GM19240 (cell line): ENCODE measurements at regions not wholly inside any gene's neighbourhood (a gene's known extent, or its start where the extent isn't known, plus 50 kb on each side); places are given as distances from the start of the nearest gene placed in this dataset.
A peak's percentile ranks its signal among the peaks of the same experiment; 100 is the strongest.

Experiments
- DNase-seq: peaks from one replicate; pipeline ENCODE4 v3.0.0; 2011; ENCODE audit warnings: low spot score; ENCODE audit not compliant: insufficient read length

DNA sequence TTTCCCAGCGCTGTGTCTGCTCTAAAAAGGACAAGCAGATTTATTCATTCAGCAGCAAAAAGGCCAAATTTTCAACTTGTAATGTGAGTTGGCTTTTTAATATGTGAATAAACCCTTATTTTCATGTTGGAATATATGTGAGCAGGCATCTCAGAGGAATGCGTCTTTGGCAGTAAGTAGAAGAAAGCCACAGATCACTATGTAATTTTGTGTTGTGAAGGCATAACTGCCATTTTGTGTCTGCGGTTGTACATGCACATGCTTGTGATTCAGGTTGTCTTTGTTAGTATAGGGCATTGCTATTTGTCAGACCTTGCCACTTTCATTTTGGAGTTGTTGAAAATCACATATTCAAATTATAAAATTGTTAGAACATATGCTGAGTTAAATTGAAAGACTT lies 398.8 kb upstream of the RGS6 start:
- DNase-seq: no peak

DNA sequence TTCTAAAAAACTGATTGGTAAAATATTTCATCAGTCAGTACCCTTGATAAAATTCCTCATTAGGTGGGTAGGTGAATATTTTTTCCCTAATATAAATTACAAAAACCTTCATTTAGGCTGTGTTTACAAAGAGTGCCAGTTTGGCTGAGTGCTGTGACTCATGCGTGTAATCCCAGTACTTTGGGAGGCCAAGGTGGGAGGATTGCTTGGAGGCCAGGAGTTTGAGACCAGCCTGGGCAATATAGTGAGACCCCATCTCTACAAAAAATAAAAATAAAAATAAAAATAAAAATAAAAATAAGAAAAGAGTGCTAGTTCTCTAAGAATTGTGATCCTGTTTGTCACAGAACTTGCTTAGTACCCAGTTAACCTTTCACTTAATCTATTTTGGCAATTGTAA lies 398.4 kb upstream of the RGS6 start:
- no peak for DNase-seq

DNA sequence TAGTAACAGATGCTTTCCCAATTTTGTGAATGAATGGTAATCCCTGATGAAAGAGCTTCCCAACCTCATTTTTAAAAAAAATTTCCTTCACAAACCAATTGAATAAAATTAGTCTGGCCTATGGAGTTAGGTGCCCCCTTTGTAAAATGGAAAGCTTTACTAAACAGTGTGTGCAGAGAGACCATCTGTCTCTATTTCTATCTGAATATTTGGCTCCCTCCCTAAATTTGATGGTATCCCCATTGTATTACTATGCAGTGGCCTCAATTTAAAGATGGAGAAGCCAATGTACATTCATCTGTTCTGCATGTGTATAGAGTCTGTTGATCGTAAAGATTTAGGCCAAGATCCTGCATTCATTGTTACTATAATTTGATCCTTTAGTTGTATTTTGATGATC lies 397.7 kb upstream of the RGS6 start:
- no peak for DNase-seq

DNA sequence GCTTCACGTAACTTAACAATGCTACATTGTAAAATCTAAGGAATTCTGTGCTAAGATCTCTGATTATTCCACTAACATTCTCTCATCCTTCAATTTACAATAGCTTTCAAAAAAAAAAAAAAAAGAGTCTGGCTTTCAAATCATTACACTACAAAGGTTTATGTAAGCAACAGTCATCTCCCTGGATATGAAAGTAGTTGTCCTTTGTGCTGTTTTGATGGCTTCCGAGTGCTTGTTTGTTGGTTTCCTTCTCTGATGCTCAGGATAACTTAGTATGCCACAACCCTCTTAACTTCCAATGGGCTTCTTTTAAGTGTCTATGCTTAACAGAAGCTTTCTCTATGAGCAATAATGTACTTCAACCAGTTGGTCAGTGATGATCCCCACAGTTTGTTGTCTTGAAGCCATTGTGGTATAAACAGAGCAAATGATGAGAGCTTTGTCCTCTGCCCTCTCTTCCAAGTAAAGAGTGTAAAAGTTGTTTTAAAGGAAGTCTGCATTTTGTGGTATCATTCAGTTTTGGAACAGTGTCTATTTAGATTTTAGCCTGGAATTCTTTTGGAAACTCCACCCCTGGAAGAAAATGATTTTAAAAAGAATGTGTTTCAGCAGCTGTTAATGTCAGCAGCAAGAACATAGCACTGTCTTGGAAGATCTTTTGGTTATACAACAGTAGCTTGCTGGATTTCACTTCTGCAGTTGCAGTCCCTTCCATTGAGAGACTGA lies 396.1 kb upstream of the RGS6 start:
- no peak for DNase-seq

DNA sequence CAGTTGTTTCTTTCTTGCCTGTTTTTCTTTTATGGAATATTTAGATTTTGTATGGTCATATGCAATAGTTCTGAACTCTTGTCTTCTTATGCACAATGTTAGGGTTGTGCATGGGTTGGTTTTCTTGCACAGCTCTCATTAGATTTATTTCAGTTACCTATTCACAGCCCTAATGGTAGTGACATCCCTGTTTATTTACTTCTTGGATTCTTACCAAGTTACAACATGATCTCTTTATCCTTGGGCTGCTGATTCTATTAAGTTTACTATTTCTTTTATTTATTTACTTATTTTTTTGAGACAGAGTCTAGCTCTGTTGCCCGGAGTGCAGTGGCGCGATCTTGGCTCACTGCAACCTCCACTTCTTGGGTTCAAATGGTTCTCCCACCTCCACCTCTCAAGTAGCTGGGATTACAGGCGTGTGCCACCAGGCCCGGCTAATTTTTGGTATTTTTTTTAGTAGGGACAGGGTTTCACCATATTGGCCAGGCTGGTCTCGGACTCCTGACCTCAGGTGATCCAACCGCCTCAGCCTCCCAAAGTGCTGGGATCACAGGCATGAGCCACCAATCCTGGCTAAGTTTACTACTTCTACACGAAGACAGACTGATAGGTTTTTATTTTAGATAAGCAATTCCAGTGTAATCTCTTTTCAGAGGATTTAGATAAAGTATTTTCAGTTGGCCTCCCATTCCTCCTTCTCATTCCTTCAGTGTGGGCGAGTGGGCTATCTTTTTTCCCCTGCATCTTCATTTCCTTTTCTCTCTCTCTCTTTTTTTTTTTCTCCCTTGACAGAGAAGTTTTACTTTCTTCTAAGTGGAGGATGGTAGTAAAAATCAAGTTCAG lies 395.1 kb upstream of the RGS6 start:
- no peak for DNase-seq

DNA sequence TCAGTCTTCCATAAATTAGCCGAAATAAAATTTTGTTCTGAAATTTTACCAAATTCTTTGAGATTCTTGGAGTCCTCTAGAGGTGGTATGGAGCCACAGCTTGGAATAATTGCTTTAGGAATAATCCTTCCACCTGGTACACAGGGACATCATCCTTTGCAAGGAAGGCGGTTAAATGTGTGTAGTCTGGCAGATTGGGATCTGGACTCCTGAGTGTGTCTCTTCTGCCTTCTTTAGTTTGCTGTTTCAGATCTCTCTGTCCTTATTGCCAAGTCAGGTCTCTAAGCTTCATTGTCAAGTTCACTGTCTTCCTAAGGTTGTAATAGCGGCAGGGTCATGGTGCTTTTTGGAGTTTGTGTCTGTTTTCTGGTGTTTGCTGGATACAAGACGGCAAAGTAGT lies 393.9 kb upstream of the RGS6 start:
- DNase-seq: no peak

DNA sequence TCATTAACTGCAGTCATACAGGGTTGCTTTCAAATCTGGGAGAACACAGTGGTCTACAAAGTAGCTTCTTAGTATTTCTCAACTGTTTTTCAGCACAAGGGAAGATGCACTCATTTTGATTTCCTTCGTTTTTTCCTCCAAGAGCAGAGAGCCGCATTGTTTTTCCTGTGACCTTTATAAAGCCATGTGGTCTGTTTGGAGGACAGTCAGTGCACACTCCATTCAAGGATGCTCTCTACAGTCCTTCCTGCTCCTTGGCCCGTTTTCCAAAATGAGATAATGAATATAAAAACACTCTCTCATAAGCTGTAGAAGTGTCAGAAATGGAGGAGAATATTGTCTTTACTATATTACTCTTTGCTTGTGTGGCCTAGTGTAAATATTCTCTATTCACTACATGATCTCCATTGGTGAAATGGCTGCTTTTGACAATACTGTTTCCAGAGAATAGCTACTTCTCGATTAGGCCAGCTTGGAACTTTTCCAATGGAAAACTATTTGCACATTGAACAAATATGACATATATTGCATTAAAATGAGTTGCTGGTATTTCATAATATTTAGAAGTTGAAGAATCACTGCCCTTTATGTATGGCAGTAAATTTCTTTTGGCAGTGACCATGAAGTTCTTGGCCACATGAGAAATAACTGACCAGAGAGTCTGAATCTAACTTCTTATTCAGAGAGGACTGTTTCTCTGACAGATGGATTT lies 393.1 kb upstream of the RGS6 start:
- no peak for DNase-seq

DNA sequence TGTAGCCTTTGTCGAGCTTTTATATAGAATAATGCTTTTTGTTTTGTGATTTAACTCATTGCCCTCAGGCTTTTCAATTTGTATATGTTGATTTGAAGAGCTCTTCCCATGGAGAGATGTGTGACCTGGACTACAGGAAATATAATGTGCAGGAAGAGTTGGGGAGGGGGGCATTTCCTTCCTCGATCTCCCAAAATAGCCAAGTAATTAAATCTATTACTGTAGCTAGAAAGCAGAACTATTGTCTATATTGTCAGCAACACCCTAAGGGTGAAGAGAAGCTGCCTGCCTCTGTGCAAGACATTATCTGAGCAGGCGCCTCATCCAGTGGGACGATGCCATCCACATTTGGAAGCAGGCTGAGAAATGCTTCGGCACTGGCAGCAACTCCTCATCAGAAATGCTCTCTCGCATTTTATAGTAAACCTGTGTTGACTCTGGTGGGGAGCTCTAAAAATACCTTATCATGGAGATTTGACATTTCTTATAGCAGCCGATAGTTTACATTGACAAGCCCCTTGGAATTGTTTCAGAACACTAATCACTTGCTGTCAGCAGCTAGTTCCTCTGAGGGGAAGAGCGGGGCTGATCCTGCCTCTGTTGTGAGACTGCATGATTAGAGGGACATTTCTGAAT lies 392.5 kb upstream of the RGS6 start:
- no peak for DNase-seq

DNA sequence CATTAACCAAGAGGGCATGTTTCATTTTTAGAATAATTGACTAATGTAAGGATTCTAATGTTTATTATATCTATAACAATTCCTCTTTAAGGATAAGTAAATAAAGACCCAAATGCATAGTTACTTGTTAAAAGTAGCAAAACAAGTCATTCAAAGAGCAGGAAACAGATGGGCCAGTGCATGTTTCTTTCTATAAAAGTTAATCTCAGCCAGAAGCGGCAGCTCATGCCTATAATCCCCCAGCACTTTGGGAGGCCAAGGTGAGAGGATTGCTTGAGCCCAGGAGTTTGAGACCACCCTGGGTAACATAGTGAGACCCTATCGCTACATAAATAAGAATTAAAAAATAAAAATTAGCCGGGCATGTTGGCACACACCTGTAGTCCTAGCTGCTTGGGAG lies 391.0 kb upstream of the RGS6 start:
- DNase-seq: no peak

DNA sequence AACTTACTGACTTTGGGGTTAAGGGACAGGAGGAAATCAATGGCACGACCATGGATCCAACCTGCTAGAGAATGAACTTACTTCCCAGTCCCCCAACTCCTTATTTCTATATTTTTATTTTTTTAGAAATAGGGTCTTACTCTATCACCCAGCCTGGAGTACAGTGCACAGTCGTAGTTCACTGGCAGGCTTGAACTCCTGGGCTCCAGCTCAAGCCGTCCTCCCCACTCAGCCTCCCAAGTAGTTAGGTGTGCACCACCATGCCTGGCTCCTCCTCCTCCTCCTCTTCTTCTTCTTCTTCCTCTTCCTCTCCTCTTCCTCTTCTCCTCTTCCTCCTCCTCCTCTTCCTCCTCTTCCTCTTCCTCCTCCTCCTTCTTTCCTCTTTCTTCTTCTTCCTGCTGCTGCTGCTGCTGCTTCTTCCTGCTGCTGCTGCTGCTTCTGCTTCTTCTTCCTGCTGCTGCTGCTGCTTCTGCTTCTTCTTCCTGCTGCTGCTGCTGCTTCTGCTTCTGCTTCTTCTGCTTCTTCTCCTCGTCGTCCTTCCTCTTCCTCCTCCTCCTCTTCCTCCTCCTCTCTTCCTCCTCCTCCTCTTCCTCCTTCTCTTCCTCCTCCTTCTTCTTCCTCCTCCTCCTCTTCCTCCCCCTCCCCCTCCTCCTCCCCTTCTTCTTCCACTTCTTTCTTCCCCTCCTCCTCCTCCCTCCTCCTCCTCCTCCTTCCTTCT lies 390.1 kb upstream of the RGS6 start:
- no peak for DNase-seq

DNA sequence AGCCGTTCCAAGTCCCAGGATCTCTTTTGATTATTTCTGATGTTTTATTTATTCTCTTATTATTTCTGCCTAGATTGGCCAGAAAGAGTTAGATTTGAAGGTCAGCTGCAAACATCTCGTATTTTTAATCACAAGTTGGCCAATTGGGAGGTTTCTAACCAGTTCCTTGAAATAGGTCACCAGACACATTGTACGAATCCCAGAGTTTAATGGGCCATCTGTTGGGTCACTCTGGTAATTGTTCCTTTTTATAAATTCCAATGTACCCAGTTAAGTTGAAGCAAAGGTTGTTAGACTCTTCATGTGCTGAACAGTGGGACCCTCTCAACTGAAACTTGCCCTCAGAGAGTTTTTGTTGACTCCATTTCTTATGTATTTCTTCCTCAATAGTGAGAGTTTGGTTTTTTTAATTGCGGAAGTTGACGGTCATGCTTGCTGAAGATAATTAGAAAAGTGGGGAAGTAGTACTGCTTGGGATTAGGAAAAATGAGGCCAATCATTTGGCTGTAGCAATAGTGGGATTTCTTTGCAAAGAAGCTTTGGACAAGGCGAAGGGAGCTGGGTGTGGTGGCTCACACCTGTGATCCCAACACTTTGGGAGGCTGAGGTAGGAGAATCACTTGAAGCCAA lies 382.7 kb upstream of the RGS6 start:
- no peak for DNase-seq

DNA sequence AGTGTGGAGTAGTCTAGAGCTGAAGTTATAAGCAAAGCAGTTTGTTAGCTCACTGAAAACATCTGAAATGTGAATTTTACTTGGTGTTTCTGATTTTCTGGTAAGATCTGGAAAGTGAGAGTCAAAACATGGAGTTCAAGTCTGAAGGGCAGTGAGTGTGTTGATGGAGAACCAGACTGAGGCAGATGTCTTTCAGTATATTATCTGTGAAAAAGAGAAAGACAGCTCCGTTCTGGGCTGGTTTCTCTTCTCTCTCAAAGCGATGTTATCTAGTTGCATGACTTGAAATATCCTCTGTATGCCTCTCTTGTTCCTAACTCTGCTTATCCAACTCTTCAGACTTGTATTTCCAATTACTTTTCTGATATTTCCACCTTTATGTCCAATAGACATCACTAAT lies 381.9 kb upstream of the RGS6 start:
- no peak for DNase-seq

DNA sequence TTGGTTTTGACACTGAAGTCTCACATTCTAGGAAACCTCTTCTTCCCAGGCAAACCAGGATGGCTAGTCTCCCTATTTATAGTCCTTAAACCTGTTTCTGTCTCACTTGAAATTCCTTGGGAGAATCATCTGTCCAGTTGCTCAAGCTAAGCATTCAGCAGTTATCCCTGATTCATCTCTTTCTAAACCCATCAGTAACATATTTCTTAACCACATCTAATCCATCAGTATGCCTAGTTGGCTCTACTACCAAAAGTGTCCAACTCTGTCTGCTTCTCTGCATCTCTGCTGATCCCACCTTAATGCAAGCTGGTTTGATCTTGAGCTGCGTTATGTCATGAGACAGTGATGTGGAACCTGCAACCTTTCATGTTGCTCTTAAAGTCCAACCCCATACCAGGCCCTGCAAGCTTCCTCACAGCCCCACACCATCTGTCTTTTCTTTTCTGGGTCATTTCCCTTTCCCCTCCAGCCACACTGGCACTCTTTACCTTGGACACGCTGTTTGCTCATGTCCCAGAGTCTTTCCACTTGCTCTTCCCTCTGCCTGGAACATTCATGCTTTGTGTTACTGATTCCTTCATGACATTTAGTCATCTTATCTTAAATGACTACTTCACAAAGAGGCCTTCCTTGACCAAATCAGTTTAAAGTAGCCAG lies 380.8 kb upstream of the RGS6 start:
- no peak for DNase-seq

DNA sequence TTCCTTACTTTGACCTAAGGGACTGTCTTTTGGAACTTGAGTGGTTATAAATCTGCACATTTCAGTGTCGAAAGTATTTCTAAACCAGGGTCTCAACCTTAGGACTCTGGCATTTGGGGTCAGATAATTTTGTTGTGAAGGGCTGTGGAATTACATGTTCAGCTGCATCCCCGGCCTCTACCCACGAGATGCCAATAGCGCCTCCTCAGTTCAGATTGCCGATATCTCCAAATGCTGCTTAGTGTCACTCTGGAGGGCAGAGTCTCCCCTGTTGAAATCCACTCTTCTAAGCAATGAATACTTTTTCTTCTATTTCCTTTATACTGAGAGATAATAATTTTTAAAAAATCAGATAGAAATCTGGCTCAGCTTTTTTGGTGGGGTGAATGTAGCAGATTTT lies 379.4 kb upstream of the RGS6 start:
- no peak for DNase-seq

DNA sequence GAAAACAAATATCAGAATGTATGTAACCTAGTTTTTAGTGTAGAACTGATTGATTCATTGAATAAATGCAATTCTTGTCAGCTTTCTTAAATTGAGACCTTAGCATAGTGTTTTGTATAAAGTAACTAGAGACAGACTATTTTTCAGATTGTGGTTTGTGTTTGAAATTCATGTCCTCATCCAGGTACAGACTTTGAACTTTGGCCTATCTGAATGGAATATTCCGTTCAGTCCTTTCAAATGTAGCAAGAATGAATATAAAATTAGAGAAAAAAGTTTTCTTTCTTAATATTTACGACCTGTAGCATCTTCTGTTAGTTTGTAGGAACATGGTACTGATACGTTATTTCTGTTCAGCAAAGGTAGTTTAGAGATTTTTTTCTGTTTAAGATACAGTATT lies 378.4 kb upstream of the RGS6 start:
- no peak for DNase-seq

DNA sequence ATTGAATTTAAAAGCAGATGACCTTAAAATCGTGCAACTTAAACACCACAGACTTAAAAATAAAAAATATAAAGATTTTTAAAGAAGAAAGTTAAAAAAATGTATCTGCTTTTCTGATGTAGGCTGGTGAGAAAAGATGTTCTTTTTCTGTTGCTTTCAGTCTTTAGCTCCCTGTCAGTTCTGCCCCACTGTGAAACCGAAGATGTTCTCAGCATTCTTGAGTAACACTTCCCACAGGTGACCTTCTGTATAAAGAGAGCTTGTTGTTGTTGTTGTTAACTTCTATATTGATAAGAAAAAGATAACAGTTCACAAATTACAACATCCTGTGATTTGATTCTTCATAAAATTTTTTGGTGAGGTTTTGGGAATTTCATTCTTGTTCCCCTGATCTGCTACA lies 377.9 kb upstream of the RGS6 start:
- DNase-seq: no peak

DNA sequence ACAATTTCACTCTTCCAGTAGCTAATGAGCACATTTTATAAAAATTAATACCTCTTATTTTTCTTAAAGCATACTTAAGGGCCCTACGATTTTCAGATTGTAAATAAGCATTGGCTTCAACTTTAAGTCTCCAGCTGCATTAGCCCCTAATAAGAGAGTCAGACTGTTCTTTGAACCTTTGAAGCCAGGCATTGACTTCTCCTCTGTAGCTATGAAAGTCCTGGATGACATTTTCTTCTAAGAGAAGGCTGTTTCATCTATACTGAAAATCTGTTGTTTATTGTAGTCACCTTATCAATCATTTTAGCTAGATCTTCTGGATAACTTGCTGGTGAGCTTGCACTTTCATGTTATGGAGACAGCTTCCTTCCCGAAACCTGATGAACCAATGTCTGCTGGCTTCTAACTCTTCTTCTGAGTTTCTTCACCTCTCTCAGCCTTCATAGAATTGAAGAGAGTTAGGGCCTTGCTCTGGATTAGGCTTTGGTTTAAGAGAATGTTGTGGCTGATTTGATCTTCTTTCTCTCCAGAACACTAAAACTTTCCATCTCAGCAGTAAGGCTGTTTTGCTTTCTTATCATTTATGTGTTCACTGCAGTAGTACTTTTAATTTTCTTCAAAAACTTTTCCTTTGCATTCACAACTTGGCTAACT lies 377.1 kb upstream of the RGS6 start:
- DNase-seq: no peak

DNA sequence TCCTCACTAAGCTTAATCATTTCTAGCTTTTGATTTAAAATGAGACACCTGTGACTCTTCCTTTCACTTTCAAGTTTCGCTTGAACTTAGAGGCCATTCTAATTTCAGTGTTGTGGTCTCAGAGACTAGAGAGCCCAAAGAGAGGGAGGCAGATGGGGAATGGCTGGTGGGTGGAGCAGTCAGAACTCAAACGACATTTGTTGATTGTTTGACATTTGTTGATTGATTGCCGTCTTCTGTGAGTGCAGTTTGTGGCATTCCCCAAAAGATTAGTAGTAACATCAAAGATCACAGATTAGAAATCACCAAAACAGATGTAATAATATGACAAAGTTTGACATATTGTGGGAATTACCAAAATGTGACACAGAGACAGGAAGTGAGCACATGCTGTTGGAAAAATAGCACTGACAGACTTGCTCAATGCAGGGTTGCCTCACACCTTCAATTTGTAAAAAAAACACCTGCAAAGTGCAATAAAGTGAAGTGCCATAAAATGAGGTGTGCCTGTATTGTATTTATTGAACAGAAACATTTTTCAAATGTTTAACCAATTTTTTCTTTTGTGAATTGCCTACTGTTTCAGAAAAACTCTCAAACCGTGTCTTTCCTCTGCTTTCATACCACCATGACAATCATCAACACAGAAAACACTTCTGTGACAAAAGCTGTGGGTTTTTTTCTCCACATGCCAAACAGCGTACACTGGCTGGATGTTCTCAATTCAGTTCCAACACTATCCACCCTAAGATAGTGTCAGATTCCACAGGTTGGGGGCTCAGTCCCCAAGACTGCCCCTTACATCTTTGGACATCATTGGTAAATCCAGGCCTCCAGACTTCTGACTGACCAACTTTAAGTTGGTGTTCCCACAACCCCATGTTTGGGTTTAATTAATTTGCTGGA lies 376.3 kb upstream of the RGS6 start:
- DNase-seq: peak; percentile 48

DNA sequence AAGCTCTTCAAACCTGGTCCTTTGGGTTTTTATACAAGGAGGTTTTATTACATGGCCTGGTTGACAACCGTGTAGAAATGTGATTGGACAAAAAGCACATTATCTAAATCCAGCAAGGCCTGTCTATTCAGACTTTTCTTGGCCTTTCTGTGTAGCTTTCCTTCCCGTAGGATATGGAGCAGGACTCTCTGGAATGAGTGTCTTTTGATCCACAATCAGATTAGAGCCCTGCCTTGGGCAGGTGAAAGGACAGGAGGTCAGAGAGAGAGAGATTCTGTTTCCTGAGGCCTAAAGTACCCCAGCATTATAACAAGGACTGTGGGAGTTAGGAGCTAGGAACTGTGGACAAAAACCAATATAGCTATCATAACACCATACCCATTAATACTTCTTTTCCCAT lies 375.5 kb upstream of the RGS6 start:
- no peak for DNase-seq
